ENCODE measurements at regions not wholly inside any gene's neighbourhood (a gene's known extent, or its start where the extent isn't known, plus 50 kb on each side); places are given as distances from the start of the nearest gene placed in this dataset.

DNA sequence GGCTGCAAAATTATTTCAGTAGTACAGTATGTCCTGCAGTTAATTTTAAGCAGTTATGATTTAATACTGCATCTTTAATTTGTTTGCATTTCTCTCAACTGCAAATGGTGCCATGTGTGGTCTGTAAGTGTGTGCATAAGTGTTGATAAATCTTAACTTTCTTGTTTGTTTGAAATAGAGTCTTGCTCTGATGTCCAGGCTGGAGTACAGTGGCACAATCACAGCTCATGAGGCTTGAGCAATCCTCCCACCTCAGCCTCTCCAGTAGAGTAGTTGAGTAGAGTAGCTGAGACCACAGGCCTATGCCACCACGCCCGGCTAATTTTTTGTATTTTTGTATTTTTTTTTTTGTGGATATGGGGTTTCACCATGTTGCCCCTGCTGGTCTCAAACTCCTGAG is 322.5 kb upstream of the NR3C2 start:
- no peak for TF ChIP-seq ZNF274 (IDR thresholded peaks at IDR 0.05; ENCODE audit: low read depth, low read length)
- no peak for TF ChIP-seq SUZ12 (IDR thresholded peaks at IDR 0.05; ENCODE audit: extremely low read depth, insufficient read depth, insufficient read length)
- no peak for TF ChIP-seq YY1 (IDR thresholded peaks at IDR 0.05; ENCODE audit: insufficient read depth, insufficient read length)

Measured in NT2/D1 (cell line).